HG03354 (cell line): ENCODE measurements at regions not wholly inside any gene's neighbourhood (a gene's known extent, or its start where the extent isn't known, plus 50 kb on each side); places are given as distances from the start of the nearest gene placed in this dataset.
"Not testable (repeated sequence)": the region's sequence is repeated elsewhere in the genome, so short reads cannot be mapped to it uniquely, and the experiment has no call there.

Experiments
- ATAC-seq: cut with Tn5 transposase; IDR thresholded peaks from one replicate; pipeline ENCODE4 v1.9.1; 2021; ENCODE audit warnings: mild to moderate bottlenecking; ENCODE audit not compliant: unreplicated experiment, poor library complexity, severe bottlenecking

GRCh38 chr9:82893549-82893948 lies 169.4 kb downstream of the RASEF start:
- no peak for ATAC-seq

GRCh38 chr9:82894548-82894947 lies 168.4 kb downstream of the RASEF start:
- ATAC-seq = no peak

GRCh38 chr9:82894961-82895821 lies 167.8 kb downstream of the RASEF start:
- no peak for ATAC-seq

- no peak for ATAC-seq
Measured at GRCh38 chr9:82895822-82896110, 167.2 kb downstream of the RASEF start.

GRCh38 chr9:82903503-82903902 lies 159.4 kb downstream of the RASEF start:
- ATAC-seq = no peak

- no peak for ATAC-seq
Measured at GRCh38 chr9:82911996-82912395, 150.9 kb downstream of the RASEF start.

- no peak for ATAC-seq
Measured at GRCh38 chr9:82912645-82913044, 150.3 kb downstream of the RASEF start.

GRCh38 chr9:82916238-82916637 lies 146.7 kb downstream of the RASEF start:
- ATAC-seq = not testable (repeated sequence)

GRCh38 chr9:82920154-82920553 lies 142.8 kb downstream of the RASEF start:
- no peak for ATAC-seq

- ATAC-seq = no peak
Measured at GRCh38 chr9:82922686-82923085, 140.3 kb downstream of the RASEF start.

GRCh38 chr9:82923092-82923911 lies 139.6 kb downstream of the RASEF start:
- ATAC-seq = no peak

- ATAC-seq = no peak
Measured at GRCh38 chr9:82923912-82924605, 138.9 kb downstream of the RASEF start.
